ENCODE measurements at regions not wholly inside any gene's neighbourhood (a gene's known extent, or its start where the extent isn't known, plus 50 kb on each side); places are given as distances from the start of the nearest gene placed in this dataset.

DNA sequence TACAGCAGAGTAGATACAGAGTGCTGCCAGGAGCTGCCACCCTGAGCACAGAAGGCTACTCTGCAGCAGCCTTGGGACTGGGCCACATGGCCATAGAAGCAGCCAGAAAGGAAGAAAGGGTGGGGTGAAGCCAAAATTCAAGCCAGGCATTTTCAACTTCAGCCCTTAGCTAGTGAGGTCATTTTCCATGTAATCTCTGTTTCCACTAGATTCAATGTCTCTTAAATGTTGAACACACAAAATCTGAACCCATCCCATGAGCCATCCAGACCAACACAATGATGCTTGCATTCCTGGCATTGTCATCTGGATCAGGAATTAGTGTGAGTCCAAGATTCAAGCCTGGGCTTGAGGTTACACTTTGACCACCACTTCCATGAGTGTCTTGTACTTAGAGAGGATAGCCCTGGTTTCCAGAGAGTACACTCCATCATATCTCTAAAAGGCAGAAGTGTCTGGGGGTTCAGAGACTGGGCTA is 243.6 kb downstream of the OSR1 start:
- TF ChIP-seq, protein P1, sequence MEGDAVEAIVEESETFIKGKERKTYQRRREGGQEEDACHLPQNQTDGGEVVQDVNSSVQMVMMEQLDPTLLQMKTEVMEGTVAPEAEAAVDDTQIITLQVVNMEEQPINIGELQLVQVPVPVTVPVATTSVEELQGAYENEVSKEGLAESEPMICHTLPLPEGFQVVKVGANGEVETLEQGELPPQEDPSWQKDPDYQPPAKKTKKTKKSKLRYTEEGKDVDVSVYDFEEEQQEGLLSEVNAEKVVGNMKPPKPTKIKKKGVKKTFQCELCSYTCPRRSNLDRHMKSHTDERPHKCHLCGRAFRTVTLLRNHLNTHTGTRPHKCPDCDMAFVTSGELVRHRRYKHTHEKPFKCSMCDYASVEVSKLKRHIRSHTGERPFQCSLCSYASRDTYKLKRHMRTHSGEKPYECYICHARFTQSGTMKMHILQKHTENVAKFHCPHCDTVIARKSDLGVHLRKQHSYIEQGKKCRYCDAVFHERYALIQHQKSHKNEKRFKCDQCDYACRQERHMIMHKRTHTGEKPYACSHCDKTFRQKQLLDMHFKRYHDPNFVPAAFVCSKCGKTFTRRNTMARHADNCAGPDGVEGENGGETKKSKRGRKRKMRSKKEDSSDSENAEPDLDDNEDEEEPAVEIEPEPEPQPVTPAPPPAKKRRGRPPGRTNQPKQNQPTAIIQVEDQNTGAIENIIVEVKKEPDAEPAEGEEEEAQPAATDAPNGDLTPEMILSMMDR (IDR thresholded peaks at IDR 0.05): no peak
- TF ChIP-seq POLR2A (IDR thresholded peaks at IDR 0.05): no peak

All from ovary (tissue), 3 donors.